ENCODE measurements at regions not wholly inside any gene's neighbourhood (a gene's known extent, or its start where the extent isn't known, plus 50 kb on each side); places are given as distances from the start of the nearest gene placed in this dataset.
"Not testable (repeated sequence)": the region's sequence is repeated elsewhere in the genome, so short reads cannot be mapped to it uniquely, and the experiment has no call there.

DNA sequence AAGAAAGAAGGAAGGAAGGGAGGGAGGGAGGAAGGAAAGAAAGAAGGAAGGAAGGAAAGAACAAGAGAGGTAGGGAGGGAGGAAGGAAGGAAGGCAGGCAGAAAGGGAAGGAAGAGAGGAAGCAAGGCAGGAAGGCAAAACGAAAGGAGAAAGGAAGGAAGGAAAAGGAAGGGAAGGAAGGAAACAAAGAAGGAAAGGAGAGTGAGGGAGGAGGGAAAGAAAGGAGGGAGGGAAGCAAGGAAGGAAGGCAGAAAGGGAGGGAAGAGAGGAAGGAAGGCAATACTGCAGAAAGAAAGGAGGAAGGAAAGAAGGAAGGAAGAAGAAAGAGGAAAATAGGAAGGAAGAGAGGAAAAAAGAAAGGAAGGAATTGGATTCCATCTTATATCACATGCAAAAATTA lies 1303.1 kb upstream of the TMEM132C start:
- no peak for DNase-seq (ENCODE audit: extremely low read depth in 1 of 2, low read depth in 1 of 2)

DNA sequence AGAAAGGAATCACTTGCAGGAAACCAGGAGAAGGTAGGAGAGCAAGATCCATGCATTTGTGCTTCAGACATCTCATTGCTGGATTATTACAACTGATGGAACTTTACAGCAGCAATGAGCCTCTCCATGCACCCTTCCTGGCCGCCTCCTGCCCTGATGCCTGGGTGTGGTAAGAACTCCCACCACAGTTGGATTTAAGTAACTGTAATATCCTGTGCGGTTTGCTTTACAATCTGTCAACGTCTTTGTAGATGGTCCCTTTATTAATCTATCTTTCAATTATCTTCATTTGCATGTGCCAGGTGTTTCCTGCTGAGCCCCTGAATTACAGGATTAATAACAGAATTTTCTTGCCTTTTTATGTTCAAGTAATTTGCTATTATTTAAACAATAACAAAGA lies 1300.5 kb upstream of the TMEM132C start:
- no peak for DNase-seq (ENCODE audit: extremely low read depth in 1 of 2, low read depth in 1 of 2)

DNA sequence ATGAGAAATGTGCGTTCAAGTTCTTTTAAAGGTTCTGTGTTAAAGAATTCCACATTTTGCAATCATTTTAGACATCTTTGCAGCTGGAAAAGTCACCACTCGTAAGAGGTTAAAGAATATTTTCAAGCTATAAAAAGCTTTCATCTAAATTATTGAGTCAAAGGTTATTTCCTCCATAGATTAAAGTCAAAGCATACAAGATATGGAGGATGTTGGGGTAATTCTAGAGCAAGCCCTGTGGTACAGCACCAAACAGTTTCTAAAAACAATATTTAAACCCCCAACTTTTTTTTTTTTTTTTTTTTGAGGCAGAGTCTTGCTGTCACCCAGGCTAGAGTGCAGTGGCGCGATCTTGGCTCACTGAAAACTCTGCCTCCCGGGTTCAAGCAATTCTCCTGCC lies 1299.8 kb upstream of the TMEM132C start:
- no peak for DNase-seq (ENCODE audit: extremely low read depth in 1 of 2, low read depth in 1 of 2)

DNA sequence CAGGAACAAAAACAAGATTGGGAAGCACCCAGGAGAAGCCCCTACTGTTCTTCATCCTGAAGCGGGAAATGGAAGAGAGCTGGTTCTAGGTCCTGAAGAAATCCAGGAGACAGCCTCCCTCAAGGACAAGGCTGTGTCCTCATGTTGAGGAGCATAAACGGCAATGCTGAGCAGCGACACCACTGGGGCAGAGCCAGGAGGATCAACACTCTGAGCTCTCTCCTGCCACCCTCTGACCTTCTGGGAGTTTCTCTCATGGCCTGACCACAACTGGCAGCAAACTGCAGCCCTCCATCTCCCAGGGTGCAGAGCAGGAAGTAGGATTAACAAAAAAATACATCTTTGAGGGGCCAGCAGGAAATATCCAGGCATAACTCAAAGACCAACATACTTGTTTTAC lies 1292.2 kb upstream of the TMEM132C start:
- DNase-seq (ENCODE audit: extremely low read depth in 1 of 2, low read depth in 1 of 2), result no peak

DNA sequence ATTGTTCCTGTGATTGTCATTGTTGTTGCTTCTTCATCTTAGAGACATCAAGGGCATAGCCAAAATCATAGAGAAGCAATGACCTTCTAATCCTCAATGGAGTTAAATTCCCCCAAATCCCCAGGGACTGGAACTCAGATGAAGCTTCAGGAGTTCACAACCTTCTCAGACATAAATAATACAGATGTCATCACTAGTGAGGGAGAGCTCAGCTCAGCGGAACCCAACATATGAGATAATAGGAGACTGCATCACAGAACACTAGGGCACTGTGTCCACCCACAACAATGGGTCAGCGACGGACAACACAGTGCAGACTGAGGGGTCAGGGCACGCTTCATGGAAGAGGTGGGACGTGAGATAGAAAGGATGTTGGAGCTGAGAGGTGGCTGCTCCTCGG lies 1290.4 kb upstream of the TMEM132C start:
- no peak for DNase-seq (ENCODE audit: extremely low read depth in 1 of 2, low read depth in 1 of 2)

DNA sequence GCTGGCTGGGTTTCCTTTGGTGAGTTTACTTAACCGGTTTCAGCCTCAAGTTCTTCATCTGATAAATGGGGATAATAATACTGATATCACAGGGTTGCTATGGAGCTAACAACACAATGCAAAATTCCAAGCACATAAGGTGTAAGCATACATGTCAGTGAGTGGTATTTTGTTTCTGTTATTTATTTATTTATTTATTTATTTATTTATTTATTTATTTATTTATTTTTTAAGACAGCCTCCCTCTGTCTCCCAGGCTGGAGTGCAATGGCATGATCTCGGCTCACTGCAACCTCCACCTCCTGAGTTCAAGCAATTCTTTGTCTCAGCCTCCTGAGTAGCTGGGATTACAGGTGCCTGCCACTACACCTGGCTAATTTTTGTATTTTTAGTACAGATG lies 1287.4 kb upstream of the TMEM132C start:
- not testable (repeated sequence) for DNase-seq (ENCODE audit: extremely low read depth in 1 of 2, low read depth in 1 of 2)

DNA sequence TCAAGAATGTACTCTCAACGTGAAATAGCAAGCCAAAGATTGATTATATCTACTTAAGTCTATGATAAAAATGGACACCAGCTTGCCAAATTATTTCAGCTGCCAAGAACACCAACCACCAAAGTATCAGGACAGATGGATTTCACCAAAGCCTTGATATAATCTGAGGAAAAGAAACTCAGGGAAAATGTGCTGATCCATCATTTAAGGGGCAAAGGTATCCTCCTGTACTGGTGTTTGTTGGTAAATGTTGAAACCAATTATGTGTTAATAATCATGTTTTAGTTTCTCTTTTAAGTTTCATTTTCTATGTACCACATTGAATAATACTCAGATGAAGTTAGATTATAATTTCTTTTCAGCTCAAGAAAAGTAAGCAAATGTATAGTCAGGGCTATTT lies 1284.3 kb upstream of the TMEM132C start:
- no peak for DNase-seq (ENCODE audit: extremely low read depth in 1 of 2, low read depth in 1 of 2)

DNA sequence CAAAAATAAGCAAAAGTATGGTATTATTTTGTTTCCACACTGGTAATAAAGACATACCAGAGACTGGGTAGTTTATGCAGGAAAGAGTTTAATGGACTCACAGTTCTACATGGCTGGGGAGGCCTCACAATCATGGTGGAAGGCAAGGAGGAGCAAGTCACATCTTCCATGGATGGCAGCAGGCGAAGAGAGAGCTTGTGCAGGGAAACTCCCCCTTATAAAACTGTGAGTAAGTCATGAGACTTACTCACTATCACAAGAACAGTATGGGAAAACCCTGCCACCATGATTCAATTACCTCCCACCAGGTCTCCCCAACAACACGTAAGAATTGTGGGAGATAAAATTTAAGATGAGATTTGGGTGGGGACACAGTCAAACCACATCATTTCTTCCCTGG lies 1283.2 kb upstream of the TMEM132C start:
- not testable (repeated sequence) for DNase-seq (ENCODE audit: extremely low read depth in 1 of 2, low read depth in 1 of 2)

DNA sequence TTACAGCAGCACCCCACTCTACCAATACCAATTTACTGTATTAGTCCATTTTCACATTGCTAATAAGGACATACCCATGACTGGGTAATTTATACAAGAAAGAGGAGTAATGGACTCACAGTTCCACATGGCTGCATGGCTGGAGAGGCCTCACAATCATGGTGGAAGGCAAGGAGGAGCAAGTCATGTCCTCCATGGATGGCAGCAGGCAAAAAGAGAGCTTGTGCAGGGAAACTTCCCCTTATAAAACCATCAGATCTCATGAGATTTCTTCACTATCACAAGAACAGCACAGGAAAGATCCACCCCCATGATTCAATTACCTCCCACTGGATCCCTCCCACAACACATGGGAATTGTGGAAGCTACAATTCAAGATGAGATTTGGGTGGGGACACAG lies 1281.3 kb upstream of the TMEM132C start:
- DNase-seq (ENCODE audit: extremely low read depth in 1 of 2, low read depth in 1 of 2), result not testable (repeated sequence)

DNA sequence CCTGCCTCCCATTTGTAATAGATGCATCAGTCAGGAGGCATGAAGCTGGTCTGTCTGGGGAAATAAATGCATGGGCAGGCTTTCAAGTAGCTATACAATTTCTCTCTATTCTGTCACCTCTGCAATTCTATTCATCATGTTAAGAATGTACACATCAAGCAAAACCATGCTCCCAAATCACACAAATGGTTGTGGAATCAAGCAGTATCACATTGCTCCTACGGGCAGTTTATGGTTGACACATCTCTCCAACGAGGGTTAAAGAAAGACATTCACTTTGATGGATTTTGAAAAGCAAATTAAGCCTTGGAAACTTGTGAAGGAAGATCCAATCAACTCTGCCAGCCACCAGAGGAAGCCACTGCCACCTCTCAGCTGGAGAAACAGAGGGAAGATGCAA lies 1277.4 kb upstream of the TMEM132C start:
- DNase-seq (ENCODE audit: extremely low read depth in 1 of 2, low read depth in 1 of 2), result no peak

DNA sequence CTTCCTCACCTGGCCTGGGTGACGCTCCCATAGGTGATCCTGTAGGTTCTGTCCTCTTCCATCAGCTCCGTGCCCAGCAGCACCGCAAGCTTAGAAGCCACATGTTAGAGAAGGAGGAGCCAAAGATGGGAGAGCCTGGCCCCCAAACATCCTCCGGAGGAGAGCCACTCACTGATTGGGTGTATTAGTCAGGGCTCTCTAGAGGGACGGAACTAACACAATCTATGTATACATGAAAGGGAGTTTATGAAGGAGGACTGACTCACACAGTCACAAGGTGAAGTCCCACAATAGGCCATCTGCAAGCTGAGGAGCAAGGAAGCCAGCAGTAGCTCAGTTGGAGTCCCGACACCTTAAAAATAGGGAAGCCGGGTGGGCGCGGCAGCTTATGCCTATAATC lies 1273.1 kb upstream of the TMEM132C start:
- no peak for DNase-seq (ENCODE audit: extremely low read depth in 1 of 2, low read depth in 1 of 2)

DNA sequence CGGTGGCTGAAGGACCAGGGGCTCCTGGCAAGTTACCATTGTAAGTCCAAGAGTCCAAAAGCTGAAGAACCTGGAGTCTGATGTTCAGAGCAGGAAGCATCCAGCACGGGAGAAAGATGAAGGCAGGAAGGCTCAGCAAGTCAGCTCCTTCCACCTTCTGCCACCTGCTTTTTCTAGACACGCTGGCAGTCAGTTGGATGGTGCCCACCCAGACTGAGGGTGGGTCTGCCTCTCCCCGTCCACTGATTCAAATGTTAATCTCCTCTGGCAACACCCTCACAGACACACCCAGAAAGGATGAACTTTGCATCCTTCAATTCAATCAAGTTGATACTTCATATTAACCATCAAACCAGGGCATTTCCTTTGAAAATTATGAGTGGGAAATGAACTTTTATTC lies 1272.4 kb upstream of the TMEM132C start:
- no peak for DNase-seq (ENCODE audit: extremely low read depth in 1 of 2, low read depth in 1 of 2)

DNA sequence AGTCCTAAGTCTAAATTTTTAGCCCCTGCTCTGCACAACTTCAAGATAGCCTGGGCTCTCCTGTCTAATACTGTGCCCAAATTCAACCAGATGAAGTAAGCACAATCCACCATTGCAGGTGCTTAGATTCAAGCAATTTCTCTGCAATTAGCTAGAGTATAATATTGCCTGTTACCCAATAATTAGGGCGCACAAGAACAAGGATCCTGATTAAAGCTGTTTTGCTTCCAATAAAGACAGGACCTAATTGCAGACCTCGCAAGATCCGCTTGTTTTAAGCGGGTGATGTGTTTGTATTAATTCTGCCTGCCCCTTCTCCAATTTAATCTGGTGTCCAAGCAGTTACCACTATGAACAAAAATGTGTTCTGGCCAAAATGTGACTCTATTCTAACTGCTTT lies 1268.9 kb upstream of the TMEM132C start:
- DNase-seq (ENCODE audit: extremely low read depth in 1 of 2, low read depth in 1 of 2), result no peak

DNA sequence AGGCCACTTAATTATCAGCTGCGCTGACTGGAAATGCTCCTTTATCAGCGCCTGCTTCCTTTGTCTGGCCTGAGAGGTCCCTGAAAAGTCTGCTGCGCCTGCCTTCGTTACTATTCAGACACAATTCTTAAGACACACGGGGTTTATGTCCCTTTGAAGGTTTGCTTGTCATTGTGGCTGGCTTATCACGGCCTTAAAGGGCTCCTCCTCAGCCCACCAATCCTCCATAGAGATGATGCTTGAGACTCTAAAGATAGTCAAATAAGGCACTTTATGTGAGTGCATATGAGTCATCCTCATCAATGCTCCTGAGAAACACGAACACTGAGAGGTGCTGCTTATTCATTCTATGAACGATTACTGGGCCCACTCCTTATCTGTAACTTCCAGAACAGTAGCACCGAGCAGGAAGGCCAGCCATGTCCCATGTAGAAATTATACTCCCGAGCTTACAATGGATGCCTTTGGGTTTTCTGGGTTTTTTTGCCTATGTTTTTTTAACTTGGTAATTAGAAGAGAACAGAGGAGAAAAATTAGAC lies 1268.2 kb upstream of the TMEM132C start:
- no peak for DNase-seq (ENCODE audit: extremely low read depth in 1 of 2, low read depth in 1 of 2)

DNA sequence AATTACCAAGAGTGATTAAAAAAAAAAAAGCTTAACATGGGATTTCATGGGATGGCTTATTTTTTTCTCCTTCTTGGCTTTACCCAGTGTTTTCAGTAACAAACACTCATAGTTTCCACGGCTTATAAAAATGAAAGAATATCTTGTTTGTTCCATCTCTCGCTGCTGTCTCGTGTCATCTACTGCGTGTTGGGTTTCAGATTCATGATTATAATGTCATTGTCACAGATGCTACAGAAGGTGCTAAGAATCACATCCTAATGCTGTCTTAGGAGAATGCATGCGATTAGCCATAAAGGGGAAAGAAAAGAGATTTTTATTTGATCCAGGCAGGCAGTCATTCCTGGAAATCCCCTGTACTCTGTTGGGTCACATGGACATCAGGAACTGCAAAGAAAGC lies 1267.6 kb upstream of the TMEM132C start:
- no peak for DNase-seq (ENCODE audit: extremely low read depth in 1 of 2, low read depth in 1 of 2)

DNA sequence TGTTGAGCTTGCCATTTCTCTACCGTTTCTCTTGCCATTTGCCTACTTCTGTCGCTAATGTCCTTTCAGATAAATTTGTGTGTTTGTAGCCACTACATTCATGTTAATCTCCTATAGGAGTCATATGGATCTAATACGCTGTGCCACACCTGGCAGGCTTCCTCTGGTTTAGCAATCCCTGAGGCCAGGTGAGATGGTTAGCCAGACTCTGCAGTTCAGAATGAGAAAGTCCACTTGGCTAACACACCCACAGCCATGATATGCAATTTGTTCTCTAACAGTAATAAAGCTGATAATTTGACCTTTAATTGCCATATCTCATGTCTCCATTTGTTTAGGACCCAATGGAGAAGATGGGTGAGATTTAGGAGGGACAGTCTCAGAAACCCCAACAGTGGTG lies 1261.6 kb upstream of the TMEM132C start:
- DNase-seq (ENCODE audit: extremely low read depth in 1 of 2, low read depth in 1 of 2), result no peak

DNA sequence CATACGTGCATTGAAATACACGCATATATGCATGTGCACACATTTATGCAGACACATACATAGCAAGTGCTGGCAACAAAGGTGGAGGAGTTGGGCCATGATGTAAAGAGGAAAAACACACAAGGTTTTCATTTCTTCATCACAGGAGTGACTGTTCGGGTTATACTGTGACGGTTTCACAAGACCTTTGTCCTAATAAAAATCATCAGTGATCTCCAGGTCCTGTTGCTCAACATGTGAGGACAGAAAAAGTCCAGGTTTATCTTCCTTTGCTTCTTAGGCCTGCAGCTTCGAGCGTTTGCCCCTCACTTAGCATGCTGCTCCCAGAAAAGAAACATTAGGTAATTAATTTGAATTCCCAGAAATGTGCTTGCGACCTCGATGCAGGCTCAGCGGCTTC lies 1260.0 kb upstream of the TMEM132C start:
- no peak for DNase-seq (ENCODE audit: extremely low read depth in 1 of 2, low read depth in 1 of 2)

DNA sequence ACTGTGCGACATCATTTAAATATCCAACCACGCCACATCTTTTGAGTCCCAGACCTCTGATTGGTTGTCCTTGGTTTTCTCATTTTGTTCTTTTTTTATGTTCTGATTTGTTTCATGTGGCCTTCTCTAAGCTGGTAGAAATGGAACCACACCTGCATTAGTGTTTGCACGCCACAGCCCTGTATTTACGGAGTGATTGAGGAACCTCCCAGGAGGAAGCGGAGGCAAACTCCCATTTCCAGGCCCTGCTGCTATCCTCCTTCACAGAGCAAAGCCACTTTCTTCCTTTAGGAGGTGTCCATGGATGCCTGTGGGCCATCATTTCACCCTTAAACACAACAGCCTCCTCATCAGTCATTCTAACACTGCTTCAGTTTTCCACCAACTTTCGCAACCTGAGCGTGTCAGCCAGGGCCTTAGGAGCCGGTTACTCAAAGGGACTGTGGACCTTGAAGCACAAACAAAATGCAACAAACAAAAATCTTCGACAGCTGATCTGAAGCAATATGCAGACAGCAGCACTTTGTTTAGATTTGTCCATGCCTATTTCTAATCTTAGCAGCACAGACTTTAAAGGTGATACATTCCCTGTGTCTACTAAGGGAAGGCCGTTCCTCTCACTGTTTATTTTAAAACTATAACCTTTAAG lies 1258.1 kb upstream of the TMEM132C start:
- DNase-seq (ENCODE audit: extremely low read depth in 1 of 2, low read depth in 1 of 2), result no peak

DNA sequence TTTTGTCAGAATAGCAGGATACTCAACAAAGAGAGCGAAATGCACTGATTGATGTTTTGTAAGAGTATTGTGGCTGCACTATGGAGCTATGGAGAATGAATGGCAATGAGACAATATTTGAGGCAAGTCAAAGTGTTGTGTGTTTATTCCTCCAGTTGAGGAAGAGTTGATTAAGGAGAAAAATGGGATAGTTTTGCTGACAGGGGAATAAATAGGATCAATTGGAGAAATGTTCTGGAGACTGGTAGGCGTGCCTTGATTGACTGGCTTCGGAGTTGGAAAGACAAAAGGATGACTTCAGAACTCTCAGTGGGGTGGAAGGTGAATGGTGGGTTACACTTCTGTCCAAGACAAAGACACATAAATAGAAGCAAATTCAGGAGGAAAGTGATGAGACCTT lies 1254.9 kb upstream of the TMEM132C start:
- DNase-seq (ENCODE audit: extremely low read depth in 1 of 2, low read depth in 1 of 2), result no peak

DNA sequence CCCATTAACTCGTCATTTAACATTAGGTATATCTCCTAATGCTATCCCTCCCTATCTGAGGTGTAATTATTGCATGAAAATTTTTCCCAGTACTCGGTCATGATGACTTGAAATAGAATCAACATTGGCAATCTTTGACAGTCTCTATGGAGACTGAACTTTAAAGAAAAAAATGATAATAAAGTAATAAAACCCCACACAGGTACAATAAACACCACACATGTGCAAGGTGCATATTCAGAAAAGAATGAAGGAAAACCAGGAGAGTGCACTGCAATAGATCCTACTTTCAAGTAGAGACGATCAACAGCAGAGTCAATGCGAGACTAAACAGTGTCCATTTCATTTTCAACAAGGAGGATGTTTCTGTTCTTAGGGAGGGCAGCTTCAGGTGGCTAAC lies 1253.8 kb upstream of the TMEM132C start:
- DNase-seq (ENCODE audit: extremely low read depth in 1 of 2, low read depth in 1 of 2), result no peak

DNA sequence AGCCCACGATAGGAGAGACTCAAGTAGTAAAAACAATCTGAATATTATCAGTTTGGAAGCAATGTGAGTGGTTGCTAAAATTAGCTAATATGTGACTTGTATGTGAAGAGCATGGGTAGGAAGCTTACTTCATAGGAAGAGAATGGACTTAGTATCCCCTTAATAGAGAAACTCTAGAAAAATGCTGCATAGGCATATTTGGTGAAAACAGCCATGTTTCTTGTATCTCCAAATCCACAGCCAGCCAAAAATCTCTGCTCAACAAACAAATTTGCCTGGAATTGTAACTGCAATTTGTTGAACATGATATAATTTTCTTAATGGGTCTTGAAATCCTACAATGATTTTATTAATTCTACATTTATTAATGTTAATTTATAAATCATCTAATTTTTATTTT lies 1252.9 kb upstream of the TMEM132C start:
- no peak for DNase-seq (ENCODE audit: extremely low read depth in 1 of 2, low read depth in 1 of 2)

DNA sequence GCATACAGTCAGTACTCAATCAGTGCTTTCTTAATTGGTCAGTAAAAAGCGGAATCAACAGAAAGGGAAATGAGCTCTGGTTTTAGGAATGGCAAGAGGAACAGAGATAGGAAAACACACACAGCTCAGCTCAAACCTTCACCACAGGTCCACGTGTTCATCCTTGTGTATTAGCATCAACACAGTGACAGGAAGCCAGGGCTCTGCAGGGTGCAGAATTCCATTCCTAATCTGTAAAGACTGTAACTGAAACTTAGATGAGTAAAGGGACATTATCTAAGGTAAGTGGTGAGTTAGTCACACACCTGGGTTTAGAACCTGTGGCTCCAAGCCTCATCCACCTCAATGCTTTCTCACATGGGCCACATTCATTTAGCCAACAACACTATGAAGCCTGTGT lies 1242.2 kb upstream of the TMEM132C start:
- DNase-seq (ENCODE audit: extremely low read depth in 1 of 2, low read depth in 1 of 2), result no peak

DNA sequence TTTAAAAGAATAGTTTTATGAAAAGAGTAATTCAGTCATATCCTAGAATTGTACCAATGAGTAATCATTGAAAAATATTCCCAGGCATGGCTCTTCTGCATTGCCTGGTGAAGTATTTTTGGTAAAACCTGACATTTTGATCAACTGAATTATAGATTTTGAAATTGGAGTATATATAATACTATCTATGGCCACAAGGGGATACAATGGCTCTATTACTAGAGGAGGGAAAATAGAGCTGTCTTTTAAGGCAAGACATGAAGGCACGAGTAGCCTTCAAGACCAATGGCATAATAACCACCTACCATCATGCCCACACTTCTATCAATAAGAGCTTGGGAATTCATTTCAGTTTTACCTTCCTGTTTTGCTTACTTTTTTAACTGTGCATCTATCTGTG lies 1241.4 kb upstream of the TMEM132C start:
- DNase-seq (ENCODE audit: extremely low read depth in 1 of 2, low read depth in 1 of 2), result no peak

All from activated CD8-positive, alpha-beta memory T cell treated with anti-CD3 and anti-CD28 coated beads for 1 hour (primary cell).